Esophagus muscularis mucosa (tissue), 4 donors: ENCODE measurements at regions not wholly inside any gene's neighbourhood (a gene's known extent, or its start where the extent isn't known, plus 50 kb on each side); places are given as distances from the start of the nearest gene placed in this dataset.
"Not testable (repeated sequence)": the region's sequence is repeated elsewhere in the genome, so short reads cannot be mapped to it uniquely, and the experiment has no call there.

Experiments
- DNase-seq: peaks from one replicate; pipeline ENCODE4 v3.0.0-alpha.2; 2017; ENCODE audit errors: extremely low spot score
- H3K27ac ChIP-seq, 4 donors: fragments of 200-600 bp; sonication (generic); replicated peaks in 1 of 4; 1 replicate in 3 of 4; 2 replicates in 1 of 4; pipeline ENCODE4 v1.5.1; 2016 to 2019; ENCODE audit warnings: mild to moderate bottlenecking in 1 of 4
- H3K27me3 ChIP-seq, 4 donors: fragments of 200-600 bp; sonication (generic); one replicate each; pipeline versions ENCODE4 v1.5.1 to v1.6.0; 2016 to 2019
- H3K36me3 ChIP-seq, 4 donors: fragments of 200-600 bp; sonication (generic); one replicate each; pipeline ENCODE4 v1.5.1; 2016 to 2019
- H3K4me1 ChIP-seq, 4 donors: fragments of 200-600 bp; sonication (generic); one replicate each; pipeline ENCODE4 v1.5.1; 2016 to 2019
- H3K4me3 ChIP-seq, 4 donors: fragments of 200-600 bp; sonication (generic); 1 replicate in 2 of 4; 2 replicates in 2 of 4; pipeline ENCODE4 v1.5.1; 2016 to 2019; ENCODE audit warnings: mild to moderate bottlenecking in 4 of 4, moderate library complexity in 1 of 4
- H3K9me3 ChIP-seq, 4 donors: fragments of 200-600 bp; sonication (generic); 1 replicate in 3 of 4; 2 replicates in 1 of 4; pipeline ENCODE4 v1.5.1; 2016 to 2019
- CTCF ChIP-seq, 3 experiments: fragments of 200-600 bp in 2 of 3; fragments of 450-650 bp in 1 of 3; sonication (generic) in 2 of 3; IDR thresholded peaks; one replicate each; pipeline ENCODE4 v1.5.1; 2017 to 2019; ENCODE audit warnings: antibody characterized with exemption in 3 of 3, mild to moderate bottlenecking in 2 of 3, moderate library complexity in 1 of 3
- EP300 ChIP-seq: sonication (generic); formaldehyde crosslinking; IDR thresholded peaks from one replicate; pipeline ENCODE4 v1.6.1; 2017; ENCODE audit warnings: antibody characterized with exemption
- POLR2A ChIP-seq: fragments of 450-650 bp; IDR thresholded peaks from one replicate; pipeline ENCODE4 v1.6.1; 2017; ENCODE audit warnings: antibody characterized with exemption, moderate library complexity, mild to moderate bottlenecking, low read depth
- POLR2AphosphoS5 ChIP-seq, 2 donors: sonication (generic); formaldehyde crosslinking; IDR thresholded peaks; one replicate each; pipeline ENCODE4 v1.6.1; 2017; ENCODE audit warnings: antibody characterized with exemption in 2 of 2
- WGBS: methylation state at CpG from one replicate; pipeline ENCODE4 v1.1.5; 2018; 5-methylcytosine and 5-hydroxymethylcytosine counted together
- intact Hi-C: fragments of 100-400 bp; cut with DNase I; formaldehyde crosslinking; loops from one replicate; pipeline ENCODE4 v1.15.1; 2023

DNA sequence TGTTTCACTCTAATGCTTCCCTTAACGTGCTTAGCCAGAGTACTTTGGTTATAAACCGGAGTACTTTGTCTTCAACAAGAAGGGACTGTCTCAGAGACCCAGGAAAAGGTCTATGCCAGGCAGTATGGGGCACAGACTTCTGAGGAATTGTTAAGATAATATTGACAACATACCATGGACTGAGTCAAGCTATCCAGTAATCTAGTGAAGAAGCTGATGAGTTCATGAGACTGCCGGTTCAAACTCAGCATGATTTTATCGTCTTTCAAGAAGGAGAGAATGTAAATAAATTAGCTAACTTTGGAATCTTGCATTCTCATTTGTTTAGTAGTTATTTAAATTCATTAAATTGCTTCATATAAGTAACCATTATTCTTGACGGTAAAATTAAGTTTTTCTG, 546.1 kb downstream of the PPP4R3C start:
- intact Hi-C loops: no loop called here
- Histone ChIP-seq H3K36me3 (no peaks in the 10 kb centered on the region), H3K27me3 (no peaks in the 10 kb centered on the region), H3K9me3 (no peaks in the 10 kb centered on the region), H3K27ac (no peak overlapping the region), H3K4me3 (no peak overlapping the region), H3K4me1 (no peaks in the 10 kb centered on the region)
- DNase-seq: no peak
- no peak for TF ChIP-seq CTCF (IDR thresholded peaks at IDR 0.05)
- TF ChIP-seq EP300: no peak
- WGBS: 67% methylated on average over 5 of the region's 5 CpGs

DNA sequence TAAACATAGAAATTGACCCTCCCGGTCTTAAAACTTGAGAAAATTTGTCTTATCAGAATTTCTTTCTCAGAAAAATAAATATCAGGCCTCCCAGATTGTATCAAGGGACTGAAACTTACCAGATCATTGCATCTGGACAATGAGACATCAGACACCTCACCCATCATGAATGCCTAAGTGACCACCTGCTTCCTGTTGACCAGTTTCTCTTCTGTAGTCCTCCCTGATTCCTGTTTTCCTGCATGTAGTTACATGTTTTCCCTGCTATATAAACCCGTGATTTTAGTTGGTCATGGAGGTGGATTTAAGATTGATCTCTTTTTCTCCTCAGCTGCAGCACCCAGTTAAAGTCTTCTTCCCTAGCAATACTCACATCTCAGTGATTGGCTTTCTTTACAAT, 548.1 kb downstream of the PPP4R3C start:
- Histone ChIP-seq H3K9me3 (no peaks in the 10 kb centered on the region), H3K36me3 (no peaks in the 10 kb centered on the region), H3K4me1 (no peaks in the 10 kb centered on the region), H3K27ac (no peak overlapping the region), H3K27me3 (no peaks in the 10 kb centered on the region), H3K4me3 (no peak overlapping the region)
- DNase-seq: no peak
- intact Hi-C loops: no loop called here
- TF ChIP-seq POLR2A (no peak), CTCF (IDR thresholded peaks at IDR 0.05) (no peak), POLR2AphosphoS5 (IDR thresholded peaks at IDR 0.05) (no peak), EP300 (no peak)
- WGBS: 45% methylated on average over 2 of the region's 2 CpGs

DNA sequence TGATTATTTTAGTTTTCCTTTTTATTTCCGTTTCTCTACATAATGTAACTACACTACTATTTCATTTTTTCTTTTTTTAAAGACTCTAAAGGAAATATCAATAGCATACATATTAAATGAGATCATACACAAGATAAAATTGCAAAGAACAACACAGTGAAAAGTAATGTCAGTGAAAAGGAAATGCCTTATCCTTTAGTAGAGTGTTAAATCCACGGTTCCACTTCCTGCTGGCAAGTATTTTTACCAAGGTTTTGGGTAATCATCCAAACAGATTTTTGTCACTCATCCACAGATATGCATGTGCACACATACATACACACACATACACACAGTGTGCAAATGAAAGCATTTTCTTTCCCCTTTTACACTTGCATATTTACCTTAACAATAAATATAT, 548.9 kb downstream of the PPP4R3C start:
- Histone ChIP-seq H3K27me3 (no peaks in the 10 kb centered on the region), H3K4me3 (no peak overlapping the region), H3K27ac (no peak overlapping the region), H3K4me1 (no peaks in the 10 kb centered on the region), H3K36me3 (no peaks in the 10 kb centered on the region), H3K9me3 (no peaks in the 10 kb centered on the region)
- no peak for DNase-seq
- 30% methylated on average over 2 of the region's 2 CpGs for WGBS
- no peak for TF ChIP-seq POLR2AphosphoS5 (IDR thresholded peaks at IDR 0.05)
- TF ChIP-seq EP300: no peak
- TF ChIP-seq POLR2A: no peak
- no peak for TF ChIP-seq CTCF (IDR thresholded peaks at IDR 0.05)
- intact Hi-C loops: no loop called here

DNA sequence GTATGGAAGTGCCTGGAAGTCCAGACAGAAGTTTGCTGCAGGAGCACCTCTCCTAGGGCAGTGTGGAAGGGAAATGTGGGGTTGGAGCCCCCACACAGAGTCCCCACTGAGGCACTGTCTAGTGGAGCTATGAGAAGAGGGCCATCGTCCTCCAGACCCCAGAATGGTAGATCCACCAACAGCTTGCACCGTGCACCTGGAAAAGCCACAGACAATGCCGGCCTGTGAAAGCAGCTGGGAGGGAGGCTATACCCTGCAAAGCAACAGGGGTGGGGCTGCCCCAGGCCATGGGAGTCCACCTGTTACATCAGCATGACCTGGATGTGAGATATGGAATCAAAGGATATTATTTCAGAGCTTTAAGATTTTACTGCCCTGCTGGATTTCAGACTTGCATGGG, 551.4 kb downstream of the PPP4R3C start:
- H3K27ac ChIP-seq, H3K4me3 ChIP-seq, DNase-seq, H3K9me3 ChIP-seq, intact Hi-C loops, H3K36me3 ChIP-seq, H3K27me3 ChIP-seq, H3K4me1 ChIP-seq: not testable (repeated sequence)
- 60% methylated on average over 3 of the region's 3 CpGs for WGBS

- DNase-seq: no peak
- 52% methylated on average over 2 of the region's 2 CpGs for WGBS
- intact Hi-C loops: no loop called here
- H3K4me3 ChIP-seq: no peak overlapping the region
- no peak overlapping the region for H3K27ac ChIP-seq
- no peak for TF ChIP-seq POLR2AphosphoS5 (IDR thresholded peaks at IDR 0.05)
- no peak for TF ChIP-seq POLR2A
- TF ChIP-seq EP300: no peak
- no peak for TF ChIP-seq CTCF (IDR thresholded peaks at IDR 0.05)
- H3K9me3 ChIP-seq: no peaks in the 10 kb centered on the region
- H3K36me3 ChIP-seq: no peaks in the 10 kb centered on the region
- H3K4me1 ChIP-seq: no peaks in the 10 kb centered on the region
- H3K27me3 ChIP-seq: no peaks in the 10 kb centered on the region
These were observed 553.4 kb downstream of the PPP4R3C start for GRCh38 chrX:26909728-26910127.

DNA sequence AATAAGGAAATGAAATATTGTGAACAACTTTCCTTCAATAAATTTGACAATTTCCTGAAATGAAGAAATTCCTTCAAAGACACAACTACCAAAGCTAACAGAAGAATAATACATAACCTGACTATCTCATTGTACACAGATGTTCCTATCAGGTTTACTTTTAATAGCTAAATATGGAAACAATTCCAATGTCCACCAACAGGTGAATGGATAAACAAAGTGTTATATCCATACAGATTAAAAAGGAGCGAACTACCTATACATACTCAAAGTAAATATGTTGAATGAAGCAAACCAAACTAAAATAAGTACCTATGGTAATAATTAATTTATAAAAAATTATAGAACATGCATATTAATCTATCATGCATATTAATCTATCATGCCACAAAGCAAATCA, 554.9 kb downstream of the PPP4R3C start:
- Histone ChIP-seq H3K27me3 (no peaks in the 10 kb centered on the region), H3K4me1 (no peaks in the 10 kb centered on the region), H3K27ac (no peak overlapping the region), H3K36me3 (no peaks in the 10 kb centered on the region), H3K4me3 (no peak overlapping the region), H3K9me3 (no peaks in the 10 kb centered on the region)
- intact Hi-C loops: no loop called here
- TF ChIP-seq EP300 (no peak), POLR2AphosphoS5 (IDR thresholded peaks at IDR 0.05) (no peak), POLR2A (no peak), CTCF (IDR thresholded peaks at IDR 0.05) (no peak)
- no peak for DNase-seq
- WGBS: 68% methylated on average over 1 of the region's 1 CpG
